H54 (cell line): ENCODE measurements at regions not wholly inside any gene's neighbourhood (a gene's known extent, or its start where the extent isn't known, plus 50 kb on each side); places are given as distances from the start of the nearest gene placed in this dataset.
"Not testable (repeated sequence)": the region's sequence is repeated elsewhere in the genome, so short reads cannot be mapped to it uniquely, and the experiment has no call there.

ENCODE experiments used
- DNase-seq: peaks from one replicate; pipeline ENCODE4 v3.0.0; 2011; ENCODE audit warnings: low spot score, mixed read lengths; ENCODE audit not compliant: insufficient read length
- FAIRE-seq: peaks from 3 replicates; lab custom pipeline; 2011; peaks lifted over from hg19 to GRCh38; lab: Jason Lieb, UNC
- POLR2A ChIP-seq: IDR thresholded peaks from 2 replicates; pipeline ENCODE4 v1.6.1; 2011; ENCODE audit warnings: low read depth, mild to moderate bottlenecking, low read length

- no peak for FAIRE-seq
- DNase-seq, result peak; percentile 15
Measured at GRCh38 chr1:185439727-185440415, 122.8 kb upstream of the IVNS1ABP start.

GRCh38 chr1:185438936-185439335 is 121.9 kb upstream of the IVNS1ABP start:
- FAIRE-seq, result no peak
- no peak for DNase-seq
- TF ChIP-seq POLR2A, result no peak

More at GRCh38 chr1:185439727-185440415, 122.8 kb upstream of the IVNS1ABP start:
- no peak for TF ChIP-seq POLR2A

GRCh38 chr1:185435696-185436379 is 118.8 kb upstream of the IVNS1ABP start:
- no peak for FAIRE-seq
- no peak for TF ChIP-seq POLR2A
- no peak for DNase-seq

- DNase-seq, result no peak
- no peak for TF ChIP-seq POLR2A
- FAIRE-seq, result no peak
Measured at GRCh38 chr1:185434721-185435120, 117.7 kb upstream of the IVNS1ABP start.

- no peak for TF ChIP-seq POLR2A
- FAIRE-seq (no peak), DNase-seq (no peak)
Measured at GRCh38 chr1:185433667-185434066, 116.6 kb upstream of the IVNS1ABP start.

GRCh38 chr1:185432948-185433347 is 115.9 kb upstream of the IVNS1ABP start:
- DNase-seq, result no peak
- FAIRE-seq, result no peak
- TF ChIP-seq POLR2A, result no peak

GRCh38 chr1:185431612-185432011 is 114.6 kb upstream of the IVNS1ABP start:
- DNase-seq (no peak), FAIRE-seq (no peak)
- no peak for TF ChIP-seq POLR2A

- FAIRE-seq, result not testable (repeated sequence)
Measured at GRCh38 chr1:185429668-185430067, 112.6 kb upstream of the IVNS1ABP start.

GRCh38 chr1:185427776-185428175 is 110.7 kb upstream of the IVNS1ABP start:
- FAIRE-seq (no peak), DNase-seq (no peak)
- TF ChIP-seq POLR2A, result no peak

More at GRCh38 chr1:185429668-185430067, 112.6 kb upstream of the IVNS1ABP start:
- DNase-seq, result not testable (repeated sequence)

GRCh38 chr1:185427264-185427663 is 110.2 kb upstream of the IVNS1ABP start:
- FAIRE-seq (no peak), DNase-seq (no peak)
- TF ChIP-seq POLR2A, result no peak

- DNase-seq (no peak), FAIRE-seq (no peak)
- TF ChIP-seq POLR2A, result no peak
Measured at GRCh38 chr1:185426848-185427247, 109.8 kb upstream of the IVNS1ABP start.

- no peak for DNase-seq
- FAIRE-seq, result no peak
- TF ChIP-seq POLR2A, result no peak
Measured at GRCh38 chr1:185425163-185425562, 108.1 kb upstream of the IVNS1ABP start.

GRCh38 chr1:185421485-185422107 is 104.6 kb upstream of the IVNS1ABP start:
- no peak for FAIRE-seq
- no peak for TF ChIP-seq POLR2A
- no peak for DNase-seq

GRCh38 chr1:185420588-185421081 is 103.6 kb upstream of the IVNS1ABP start:
- no peak for TF ChIP-seq POLR2A
- FAIRE-seq, result no peak

GRCh38 chr1:185419718-185420117 is 102.7 kb upstream of the IVNS1ABP start:
- TF ChIP-seq POLR2A, result no peak
- FAIRE-seq (no peak), DNase-seq (no peak)

More at GRCh38 chr1:185420588-185421081, 103.6 kb upstream of the IVNS1ABP start:
- DNase-seq, result no peak
